Peyer's patch (tissue), 4 donors: ENCODE measurements at regions not wholly inside any gene's neighbourhood (a gene's known extent, or its start where the extent isn't known, plus 50 kb on each side); places are given as distances from the start of the nearest gene placed in this dataset.

ENCODE experiments used
- CTCF ChIP-seq, 6 experiments: fragments of 450-650 bp in 4 of 6; fragments of 200-600 bp in 2 of 6; sonication (generic) in 1 of 6; IDR thresholded peaks; one replicate each; pipeline ENCODE4 v1.5.1; 2017 to 2019; ENCODE audit warnings: antibody characterized with exemption in 6 of 6, mild to moderate bottlenecking in 3 of 6, moderate library complexity in 1 of 6
- POLR2A ChIP-seq, 2 donors: fragments of 450-650 bp; IDR thresholded peaks; one replicate each; pipeline ENCODE4 v1.5.1; 2017; ENCODE audit warnings: antibody characterized with exemption in 2 of 2, mild to moderate bottlenecking in 2 of 2, moderate library complexity in 2 of 2

GRCh38 chr7:41378156-41378555 is 324.7 kb downstream of the INHBA start:
- TF ChIP-seq CTCF (IDR thresholded peaks at IDR 0.05) (no peak), POLR2A (IDR thresholded peaks at IDR 0.05) (no peak)
